ENCODE measurements at regions not wholly inside any gene's neighbourhood (a gene's known extent, or its start where the extent isn't known, plus 50 kb on each side); places are given as distances from the start of the nearest gene placed in this dataset.

DNA sequence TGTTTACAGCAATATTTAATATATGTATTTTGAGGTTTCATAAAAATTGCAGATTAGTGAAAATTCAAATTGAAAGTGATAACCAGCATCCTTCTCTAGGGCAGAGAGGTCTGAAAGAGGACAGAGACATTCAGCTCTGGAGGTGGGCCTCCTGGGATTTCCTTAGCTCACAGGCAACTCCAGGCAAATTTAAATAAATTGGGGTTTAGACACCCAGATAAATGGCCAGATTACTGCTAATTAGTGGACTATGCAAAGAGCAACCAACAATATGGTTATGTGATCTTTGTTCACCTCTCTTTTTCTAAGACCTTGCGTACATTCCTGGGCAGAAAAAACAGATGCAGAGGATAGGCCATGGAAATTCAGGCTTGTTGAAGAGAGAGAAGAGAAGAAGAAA, 1282.8 kb upstream of the ACVR2A start:
- TF ChIP-seq, protein P1, sequence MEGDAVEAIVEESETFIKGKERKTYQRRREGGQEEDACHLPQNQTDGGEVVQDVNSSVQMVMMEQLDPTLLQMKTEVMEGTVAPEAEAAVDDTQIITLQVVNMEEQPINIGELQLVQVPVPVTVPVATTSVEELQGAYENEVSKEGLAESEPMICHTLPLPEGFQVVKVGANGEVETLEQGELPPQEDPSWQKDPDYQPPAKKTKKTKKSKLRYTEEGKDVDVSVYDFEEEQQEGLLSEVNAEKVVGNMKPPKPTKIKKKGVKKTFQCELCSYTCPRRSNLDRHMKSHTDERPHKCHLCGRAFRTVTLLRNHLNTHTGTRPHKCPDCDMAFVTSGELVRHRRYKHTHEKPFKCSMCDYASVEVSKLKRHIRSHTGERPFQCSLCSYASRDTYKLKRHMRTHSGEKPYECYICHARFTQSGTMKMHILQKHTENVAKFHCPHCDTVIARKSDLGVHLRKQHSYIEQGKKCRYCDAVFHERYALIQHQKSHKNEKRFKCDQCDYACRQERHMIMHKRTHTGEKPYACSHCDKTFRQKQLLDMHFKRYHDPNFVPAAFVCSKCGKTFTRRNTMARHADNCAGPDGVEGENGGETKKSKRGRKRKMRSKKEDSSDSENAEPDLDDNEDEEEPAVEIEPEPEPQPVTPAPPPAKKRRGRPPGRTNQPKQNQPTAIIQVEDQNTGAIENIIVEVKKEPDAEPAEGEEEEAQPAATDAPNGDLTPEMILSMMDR (conservative IDR thresholded peaks at IDR 0.05 in 1 of 2, IDR thresholded peaks at IDR 0.05 in 1 of 2; ENCODE audit: low read depth in 1 of 2, low read length in 2 of 2) = no peak
- TF ChIP-seq EZH2 (IDR thresholded peaks at IDR 0.05; ENCODE audit: low read length, missing control alignments) = no peak

All from fibroblast of lung (primary cell).